HCT116 (cell line): ENCODE measurements at regions not wholly inside any gene's neighbourhood (a gene's known extent, or its start where the extent isn't known, plus 50 kb on each side); places are given as distances from the start of the nearest gene placed in this dataset.

Experiments used
- ATAC-seq: fragments of 200-7000 bp; cut with Tn5 transposase; 2 replicates; pipeline ENCODE4 v1.9.1; 2020; ENCODE audit warnings: mild to moderate bottlenecking, moderate library complexity
- BruUV-seq: library from RNA; stranded (reverse); fragments of 400-500 nt; replicated peaks from 2 replicates; lab custom pipeline; 2021; lab: Mats Ljungman, UMichigan
- CTCF ChIA-PET: fragments of 300-600 bp; sonication (Branson Sonifier 250); formaldehyde crosslinking; loops from one replicate; lab custom pipeline; 2021; ENCODE audit warnings: antibody characterized with exemption; lab: Charles Lee
- POLR2A ChIA-PET: fragments of 300-600, 350-600 bp; sonication (Branson Sonifier 250); formaldehyde crosslinking; loops from one replicate; lab custom pipeline; 2021; ENCODE audit warnings: antibody characterized with exemption; lab: Charles Lee
- RAD21 ChIA-PET, 2 experiments: fragments of 300-600 bp; sonication (Branson Sonifier 250); formaldehyde crosslinking; loops; one replicate each; lab custom pipeline; 2023; ENCODE audit warnings: low total read pairs in 2 of 2; ENCODE audit not compliant: uncharacterized antibody in 2 of 2, unreplicated experiment in 2 of 2, low non-redundant PET in 1 of 2; lab: Charles Lee
- DNase-seq: peaks from one replicate; pipeline ENCODE4 v3.0.0-alpha.2; 2010; ENCODE audit warnings: low read depth, low spot score
- H2AFZ ChIP-seq: fragments of 200-600 bp; shearing (Covaris generic), sonication (generic); 2 replicates; pipeline ENCODE4 v1.6.1; 2017; ENCODE audit warnings: low read depth, mixed run types, mixed read lengths, antibody characterized with exemption, low read length; ENCODE audit not compliant: poor library complexity, severe bottlenecking
- H3K27ac ChIP-seq: 2 replicates; pipeline ENCODE4 v1.5.1; 2012; ENCODE audit warnings: low read depth, low read length
- H3K27me3 ChIP-seq: fragments of 200-600 bp; sonication (generic); 2 replicates; pipeline ENCODE4 v1.6.1; 2016; ENCODE audit warnings: mixed run types, low read length, mixed read lengths; ENCODE audit not compliant: insufficient read depth
- H3K36me3 ChIP-seq, 2 experiments: fragments of 200-500 bp in 1 of 2; fragments of 200-600 bp in 1 of 2; sonication (Bioruptor generic) in 1 of 2; sonication (generic) in 1 of 2; 2 replicates each; pipeline versions ENCODE4 v1.5.1 to v1.6.1; 2014 to 2016; ENCODE audit warnings: low read length in 2 of 2, inconsistent platforms in 1 of 2, mixed read lengths in 1 of 2, mixed run types in 1 of 2; ENCODE audit not compliant: insufficient read depth in 2 of 2, control insufficient read depth in 1 of 2
- H3K4me1 ChIP-seq, 2 experiments: fragments of 200-600 bp in 1 of 2; sonication (generic) in 1 of 2; 2 replicates each; pipeline versions ENCODE4 v1.5.1 to v1.6.1; 2012 to 2017; ENCODE audit warnings: low read length in 2 of 2, inconsistent platforms in 1 of 2, mild to moderate bottlenecking in 1 of 2, mixed read lengths in 1 of 2, mixed run types in 1 of 2, moderate library complexity in 1 of 2; ENCODE audit not compliant: insufficient read depth in 2 of 2, control insufficient read depth in 1 of 2
- H3K4me2 ChIP-seq: fragments of 200-600 bp; sonication (generic); 2 replicates; pipeline ENCODE4 v1.6.1; 2017; ENCODE audit warnings: mixed run types, low read length, mixed read lengths
- H3K4me3 ChIP-seq, 2 experiments: fragments of 200-600 bp in 1 of 2; sonication (generic) in 1 of 2; replicated peaks in 1 of 2; 2 replicates each; pipeline ENCODE4 v1.5.1; 2011 to 2016; ENCODE audit warnings: low read length in 2 of 2, control low read depth in 1 of 2, low read depth in 1 of 2, mild to moderate bottlenecking in 1 of 2, mixed read lengths in 1 of 2, mixed run types in 1 of 2
- H3K79me2 ChIP-seq: fragments of 200-600 bp; sonication (generic); 2 replicates; pipeline ENCODE4 v1.6.1; 2017; ENCODE audit warnings: mild to moderate bottlenecking, mixed run types, low read length, moderate library complexity, mixed read lengths; ENCODE audit not compliant: insufficient read depth
- H3K9ac ChIP-seq: fragments of 200-600 bp; sonication (generic); 2 replicates; pipeline ENCODE4 v1.6.1; 2016; ENCODE audit warnings: low read length, mixed read lengths
- H3K9me2 ChIP-seq: fragments of 200-600 bp; sonication (generic), shearing (Covaris generic); 2 replicates; pipeline ENCODE4 v1.6.1; 2017; ENCODE audit warnings: mixed run types, mild to moderate bottlenecking, moderate library complexity; ENCODE audit not compliant: insufficient read depth
- H3K9me3 ChIP-seq, 2 experiments: fragments of 200-500 bp in 1 of 2; fragments of 200-600 bp in 1 of 2; sonication (Bioruptor generic) in 1 of 2; sonication (generic) in 1 of 2; 2 replicates each; pipeline ENCODE4 v1.6.1; 2014 to 2017; ENCODE audit warnings: low read length in 2 of 2, mixed read lengths in 2 of 2, inconsistent platforms in 1 of 2, low read depth in 1 of 2, mild to moderate bottlenecking in 1 of 2, mixed run types in 1 of 2, moderate library complexity in 1 of 2; ENCODE audit not compliant: control insufficient read depth in 1 of 2, insufficient read depth in 1 of 2
- H4K20me1 ChIP-seq: fragments of 200-600 bp; sonication (generic), shearing (Covaris generic); 2 replicates; pipeline ENCODE4 v1.6.1; 2017; ENCODE audit warnings: mixed run types, mild to moderate bottlenecking, moderate library complexity; ENCODE audit not compliant: insufficient read depth
- CBX3 ChIP-seq: IDR thresholded peaks from 2 replicates; pipeline ENCODE4 v1.6.1; 2012; ENCODE audit warnings: low read depth
- EGR1 ChIP-seq: IDR thresholded peaks from 2 replicates; pipeline ENCODE4 v1.6.1; 2012; ENCODE audit warnings: low read depth
- ELF1 ChIP-seq: IDR thresholded peaks from 2 replicates; pipeline ENCODE4 v1.6.1; 2012; ENCODE audit warnings: low read depth, borderline replicate concordance
- EZH2 ChIP-seq: fragments of 200-600 bp; sonication (generic); IDR thresholded peaks from 2 replicates; pipeline ENCODE4 v1.6.1; 2017; ENCODE audit warnings: antibody characterized with exemption, mixed run types
- FOSL1 ChIP-seq: IDR thresholded peaks from 2 replicates; pipeline ENCODE4 v1.6.1; 2012; ENCODE audit warnings: low read depth
- POLR2AphosphoS5 ChIP-seq: IDR thresholded peaks from 2 replicates; pipeline ENCODE4 v1.6.1; 2011; ENCODE audit warnings: mild to moderate bottlenecking, low read depth, low read length, moderate library complexity
- RAD21 ChIP-seq: IDR thresholded peaks from 2 replicates; pipeline ENCODE4 v1.6.1; 2012; ENCODE audit warnings: low read depth, mild to moderate bottlenecking
- SIN3A ChIP-seq: IDR thresholded peaks from 2 replicates; pipeline ENCODE4 v1.6.1; 2012; ENCODE audit warnings: low read depth
- SRF ChIP-seq: IDR thresholded peaks from 2 replicates; pipeline ENCODE4 v1.6.1; 2012; ENCODE audit warnings: low read depth
- YY1 ChIP-seq: IDR thresholded peaks from 2 replicates; pipeline ENCODE4 v1.6.1; 2011; ENCODE audit warnings: low read length, low read depth, moderate library complexity, mild to moderate bottlenecking; ENCODE audit not compliant: insufficient replicate concordance; ENCODE audit errors: extremely low read depth
- ZNF274 ChIP-seq: fragments of 200-500 bp; sonication (Bioruptor generic); IDR thresholded peaks from 2 replicates; pipeline ENCODE4 v1.6.1; 2014; ENCODE audit warnings: mild to moderate bottlenecking, low read depth, low read length, inconsistent platforms
- intact Hi-C: fragments of 100-400 bp; cut with micrococcal nuclease; formaldehyde crosslinking; loops from 2 replicates; pipeline ENCODE4 v1.10.0; 2022
- TF ChIP-seq, protein P1 (sequence below): IDR thresholded peaks from 2 replicates; pipeline ENCODE4 v1.6.1; 2012
- TF ChIP-seq, protein P2 (sequence below): IDR thresholded peaks from 2 replicates; pipeline ENCODE4 v1.6.1; 2012

GRCh38 chrX:22698151-22698550 is 301.6 kb upstream of the DDX53 start:
- TF ChIP-seq YY1 (no peak), RAD21 (no peak), EZH2 (no peak), SIN3A (no peak), ELF1 (no peak), CBX3 (no peak), SRF (no peak), POLR2AphosphoS5 (no peak), FOSL1 (no peak), EGR1 (no peak), ZNF274 (no peak)
- TF ChIP-seq, protein P1, sequence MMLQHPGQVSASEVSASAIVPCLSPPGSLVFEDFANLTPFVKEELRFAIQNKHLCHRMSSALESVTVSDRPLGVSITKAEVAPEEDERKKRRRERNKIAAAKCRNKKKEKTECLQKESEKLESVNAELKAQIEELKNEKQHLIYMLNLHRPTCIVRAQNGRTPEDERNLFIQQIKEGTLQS = no peak
- TF ChIP-seq, protein P2, sequence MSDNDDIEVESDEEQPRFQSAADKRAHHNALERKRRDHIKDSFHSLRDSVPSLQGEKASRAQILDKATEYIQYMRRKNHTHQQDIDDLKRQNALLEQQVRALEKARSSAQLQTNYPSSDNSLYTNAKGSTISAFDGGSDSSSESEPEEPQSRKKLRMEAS = no peak
- TF ChIP-seq, all 23 proteins: peak for 0
- intact Hi-C loops = no loop called here
- H3K9ac ChIP-seq = no peak overlapping the region
- BruUV-seq = no TSS peak
- no peak overlapping the region for H2AFZ ChIP-seq
- H3K4me1 ChIP-seq = no peaks in the 10 kb centered on the region
- DNase-seq (no peak), ATAC-seq (no peak)
- POLR2A ChIA-PET = no interaction called here
- H3K27ac ChIP-seq = no peak overlapping the region
- H3K4me3 ChIP-seq = no peak overlapping the region
- CTCF ChIA-PET = no interaction called here
- H3K9me2 ChIP-seq = no peaks in the 10 kb centered on the region
- H3K36me3 ChIP-seq = no peaks in the 10 kb centered on the region
- H3K4me2 ChIP-seq = no peak overlapping the region
- H4K20me1 ChIP-seq = no peaks in the 10 kb centered on the region
- no peaks in the 10 kb centered on the region for H3K79me2 ChIP-seq
- RAD21 ChIA-PET = no interaction called here
- H3K9me3 ChIP-seq = no peaks in the 10 kb centered on the region
- no peaks in the 10 kb centered on the region for H3K27me3 ChIP-seq
